GM23338 (cell line): ENCODE measurements at regions not wholly inside any gene's neighbourhood (a gene's known extent, or its start where the extent isn't known, plus 50 kb on each side); places are given as distances from the start of the nearest gene placed in this dataset.

Source experiments
- ATAC-seq: fragments of 200-7000 bp; cut with Tn5 transposase; 3 replicates; pipeline ENCODE4 v1.9.1; 2020
- DNase-seq: peaks from one replicate; pipeline ENCODE4 v3.0.0-alpha.2; 2015; ENCODE audit warnings: low spot score
- H2AFZ ChIP-seq: fragments of 200-600 bp; sonication (generic); 2 replicates; pipeline ENCODE4 v1.8.0; 2016; ENCODE audit warnings: antibody characterized with exemption, mild to moderate bottlenecking, moderate library complexity
- H3F3A ChIP-seq: fragments of 200-600 bp; sonication (generic); replicated peaks from 2 replicates; pipeline ENCODE4 v1.8.0; 2017; ENCODE audit warnings: antibody characterized with exemption, mixed run types, low read depth
- H3K27ac ChIP-seq: fragments of 200-600 bp; sonication (generic); 2 replicates; pipeline ENCODE4 v1.6.1; 2016; ENCODE audit warnings: low read depth
- H3K27me3 ChIP-seq: fragments of 200-600 bp; sonication (generic); 2 replicates; pipeline ENCODE4 v1.8.0; 2016; ENCODE audit warnings: mild to moderate bottlenecking, mixed run types, moderate library complexity; ENCODE audit not compliant: insufficient read depth
- H3K36me3 ChIP-seq: fragments of 200-600 bp; sonication (generic); 2 replicates; pipeline ENCODE4 v1.8.0; 2016; ENCODE audit warnings: mild to moderate bottlenecking; ENCODE audit not compliant: insufficient read depth
- H3K4me1 ChIP-seq: fragments of 200-600 bp; sonication (generic); 2 replicates; pipeline ENCODE4 v1.8.0; 2016; ENCODE audit warnings: mild to moderate bottlenecking, moderate library complexity; ENCODE audit not compliant: insufficient read depth
- H3K4me2 ChIP-seq: fragments of 200-600 bp; sonication (generic); 2 replicates; pipeline ENCODE4 v1.7.1; 2017; ENCODE audit warnings: mixed run types
- H3K4me3 ChIP-seq: fragments of 200-600 bp; sonication (generic); 2 replicates; pipeline ENCODE4 v1.6.1; 2016; ENCODE audit warnings: mixed run types
- H3K79me2 ChIP-seq: fragments of 200-600 bp; sonication (generic); replicated peaks from 2 replicates; pipeline ENCODE4 v1.8.0; 2017; ENCODE audit warnings: mild to moderate bottlenecking; ENCODE audit not compliant: insufficient read depth
- H3K9me2 ChIP-seq: fragments of 200-600 bp; sonication (generic); 2 replicates; pipeline ENCODE4 v1.8.0; 2017; ENCODE audit not compliant: insufficient read depth
- H4K20me1 ChIP-seq: fragments of 200-600 bp; sonication (generic); replicated peaks from 2 replicates; pipeline ENCODE4 v1.8.0; 2017; ENCODE audit warnings: mild to moderate bottlenecking; ENCODE audit not compliant: insufficient read depth
- H3K27ac Mint-ChIP-seq: 2 replicates; pipeline ENCODE4 v1.8.0; 2020; ENCODE audit warnings: inconsistent platforms, mild to moderate bottlenecking, moderate library complexity, mixed read lengths
- H3K27me3 Mint-ChIP-seq: 3 replicates; pipeline ENCODE4 v1.8.0; 2022; ENCODE audit warnings: low read depth, mild to moderate bottlenecking, moderate library complexity, mixed read lengths, inconsistent platforms; ENCODE audit not compliant: insufficient read depth, poor library complexity
- H3K36me3 Mint-ChIP-seq: 3 replicates; pipeline ENCODE4 v1.8.0; 2021; ENCODE audit warnings: low read depth, mild to moderate bottlenecking, inconsistent platforms, moderate library complexity, mixed read lengths
- H3K4me1 Mint-ChIP-seq: 3 replicates; pipeline ENCODE4 v1.8.0; 2020; ENCODE audit warnings: mild to moderate bottlenecking, inconsistent platforms, mixed read lengths
- H3K4me3 Mint-ChIP-seq: 3 replicates; pipeline ENCODE4 v1.8.0; 2021; ENCODE audit warnings: moderate library complexity, mild to moderate bottlenecking, inconsistent platforms, mixed read lengths
- H3K9me3 Mint-ChIP-seq: 3 replicates; pipeline ENCODE4 v1.8.0; 2020; ENCODE audit warnings: moderate library complexity, mild to moderate bottlenecking, inconsistent platforms, mixed read lengths
- CREB1 ChIP-seq: fragments of 250-450 bp; sonication (Bioruptor Pico); IDR thresholded peaks from 2 replicates; pipeline ENCODE4 v1.5.0; 2020; ENCODE audit warnings: low read depth, mild to moderate bottlenecking, moderate library complexity
- EZH2 ChIP-seq: fragments of 200-600 bp; sonication (generic); IDR thresholded peaks from one replicate; pipeline ENCODE4 v1.8.0; 2017; ENCODE audit warnings: antibody characterized with exemption, mild to moderate bottlenecking, low read depth; ENCODE audit not compliant: unreplicated experiment
- EZH2phosphoT487 ChIP-seq: fragments of 200-600 bp; sonication (generic); IDR thresholded peaks from one replicate; pipeline ENCODE4 v1.8.1; 2018; ENCODE audit warnings: antibody characterized with exemption; ENCODE audit not compliant: unreplicated experiment
- JUNB ChIP-seq: IDR thresholded peaks from one replicate; pipeline ENCODE4 v1.6.1; 2016; ENCODE audit warnings: antibody characterized with exemption; ENCODE audit not compliant: unreplicated experiment
- NANOG ChIP-seq: IDR thresholded peaks from 2 replicates; pipeline ENCODE4 v1.6.1; 2016; ENCODE audit warnings: antibody characterized with exemption, borderline replicate concordance
- POLR2AphosphoS5 ChIP-seq: IDR thresholded peaks from 2 replicates; pipeline ENCODE4 v1.6.1; 2016; ENCODE audit warnings: antibody characterized with exemption, low read depth
- STAT1 ChIP-seq: IDR thresholded peaks from one replicate; pipeline ENCODE4 v1.6.1; 2016; ENCODE audit warnings: antibody characterized with exemption; ENCODE audit not compliant: unreplicated experiment
- ZNF114 ChIP-seq: fragments of 250-450 bp; sonication (Bioruptor Pico); IDR thresholded peaks from 2 replicates; pipeline ENCODE4 v1.5.0; 2020; ENCODE audit warnings: mild to moderate bottlenecking, moderate library complexity
- ZNF331 ChIP-seq: fragments of 250-450 bp; sonication (Bioruptor Pico); IDR thresholded peaks from 2 replicates; pipeline ENCODE4 v1.5.0; 2020; ENCODE audit warnings: low read depth, mild to moderate bottlenecking, moderate library complexity
- ZNF462 ChIP-seq: fragments of 250-450 bp; sonication (Bioruptor Pico); IDR thresholded peaks from 2 replicates; pipeline ENCODE4 v1.5.0; 2020; ENCODE audit warnings: mild to moderate bottlenecking, moderate library complexity
- TF ChIP-seq, protein P1 (sequence below), 2 experiments: fragments of 200-600 bp in 1 of 2; sonication (generic) in 1 of 2; conservative IDR thresholded peaks; 2 replicates each; pipeline versions ENCODE4 v1.5.1 to v1.6.1; 2016 to 2017; ENCODE audit warnings: antibody characterized with exemption in 2 of 2, low read depth in 2 of 2, mild to moderate bottlenecking in 2 of 2, moderate library complexity in 1 of 2
- TF ChIP-seq, protein P2 (sequence below): IDR thresholded peaks from 2 replicates; pipeline ENCODE4 v1.6.1; 2016; ENCODE audit warnings: antibody characterized with exemption
- TF ChIP-seq, protein P3 (sequence below): IDR thresholded peaks from one replicate; pipeline ENCODE4 v1.6.1; 2018; ENCODE audit warnings: antibody characterized with exemption; ENCODE audit not compliant: unreplicated experiment

- no peaks in the 10 kb centered on the region for H3K79me2 ChIP-seq
- Mint-ChIP-seq H3K4me1 (peaks cover 5% of the 10 kb centered on the region; the same call in 1 of the 3 replicates), H3K36me3 (no peaks in the 10 kb centered on the region), H3K9me3 (no peaks in the 10 kb centered on the region), H3K4me3 (no peak overlapping the region), H3K27me3 (no peaks in the 10 kb centered on the region), H3K27ac (no peak overlapping the region)
- H3F3A ChIP-seq = no peaks in the 10 kb centered on the region
- DNase-seq (no peak), ATAC-seq (no peak)
- no peaks in the 10 kb centered on the region for H3K36me3 ChIP-seq
- H3K4me2 ChIP-seq = no peak overlapping the region
- H3K9me2 ChIP-seq = no peaks in the 10 kb centered on the region
- no peaks in the 10 kb centered on the region for H4K20me1 ChIP-seq
- no peak for TF ChIP-seq POLR2AphosphoS5
- no peak for TF ChIP-seq ZNF462 (CRISPR knock-in tag)
- TF ChIP-seq ZNF114 = no peak
- TF ChIP-seq STAT1 = no peak
- TF ChIP-seq NANOG = no peak
- TF ChIP-seq, protein P1, sequence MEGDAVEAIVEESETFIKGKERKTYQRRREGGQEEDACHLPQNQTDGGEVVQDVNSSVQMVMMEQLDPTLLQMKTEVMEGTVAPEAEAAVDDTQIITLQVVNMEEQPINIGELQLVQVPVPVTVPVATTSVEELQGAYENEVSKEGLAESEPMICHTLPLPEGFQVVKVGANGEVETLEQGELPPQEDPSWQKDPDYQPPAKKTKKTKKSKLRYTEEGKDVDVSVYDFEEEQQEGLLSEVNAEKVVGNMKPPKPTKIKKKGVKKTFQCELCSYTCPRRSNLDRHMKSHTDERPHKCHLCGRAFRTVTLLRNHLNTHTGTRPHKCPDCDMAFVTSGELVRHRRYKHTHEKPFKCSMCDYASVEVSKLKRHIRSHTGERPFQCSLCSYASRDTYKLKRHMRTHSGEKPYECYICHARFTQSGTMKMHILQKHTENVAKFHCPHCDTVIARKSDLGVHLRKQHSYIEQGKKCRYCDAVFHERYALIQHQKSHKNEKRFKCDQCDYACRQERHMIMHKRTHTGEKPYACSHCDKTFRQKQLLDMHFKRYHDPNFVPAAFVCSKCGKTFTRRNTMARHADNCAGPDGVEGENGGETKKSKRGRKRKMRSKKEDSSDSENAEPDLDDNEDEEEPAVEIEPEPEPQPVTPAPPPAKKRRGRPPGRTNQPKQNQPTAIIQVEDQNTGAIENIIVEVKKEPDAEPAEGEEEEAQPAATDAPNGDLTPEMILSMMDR (conservative IDR thresholded peaks at IDR 0.05; ENCODE audit: low read depth in 2 of 2) = no peak
- TF ChIP-seq, protein P2, sequence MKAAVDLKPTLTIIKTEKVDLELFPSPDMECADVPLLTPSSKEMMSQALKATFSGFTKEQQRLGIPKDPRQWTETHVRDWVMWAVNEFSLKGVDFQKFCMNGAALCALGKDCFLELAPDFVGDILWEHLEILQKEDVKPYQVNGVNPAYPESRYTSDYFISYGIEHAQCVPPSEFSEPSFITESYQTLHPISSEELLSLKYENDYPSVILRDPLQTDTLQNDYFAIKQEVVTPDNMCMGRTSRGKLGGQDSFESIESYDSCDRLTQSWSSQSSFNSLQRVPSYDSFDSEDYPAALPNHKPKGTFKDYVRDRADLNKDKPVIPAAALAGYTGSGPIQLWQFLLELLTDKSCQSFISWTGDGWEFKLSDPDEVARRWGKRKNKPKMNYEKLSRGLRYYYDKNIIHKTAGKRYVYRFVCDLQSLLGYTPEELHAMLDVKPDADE = no peak
- TF ChIP-seq, protein P3, sequence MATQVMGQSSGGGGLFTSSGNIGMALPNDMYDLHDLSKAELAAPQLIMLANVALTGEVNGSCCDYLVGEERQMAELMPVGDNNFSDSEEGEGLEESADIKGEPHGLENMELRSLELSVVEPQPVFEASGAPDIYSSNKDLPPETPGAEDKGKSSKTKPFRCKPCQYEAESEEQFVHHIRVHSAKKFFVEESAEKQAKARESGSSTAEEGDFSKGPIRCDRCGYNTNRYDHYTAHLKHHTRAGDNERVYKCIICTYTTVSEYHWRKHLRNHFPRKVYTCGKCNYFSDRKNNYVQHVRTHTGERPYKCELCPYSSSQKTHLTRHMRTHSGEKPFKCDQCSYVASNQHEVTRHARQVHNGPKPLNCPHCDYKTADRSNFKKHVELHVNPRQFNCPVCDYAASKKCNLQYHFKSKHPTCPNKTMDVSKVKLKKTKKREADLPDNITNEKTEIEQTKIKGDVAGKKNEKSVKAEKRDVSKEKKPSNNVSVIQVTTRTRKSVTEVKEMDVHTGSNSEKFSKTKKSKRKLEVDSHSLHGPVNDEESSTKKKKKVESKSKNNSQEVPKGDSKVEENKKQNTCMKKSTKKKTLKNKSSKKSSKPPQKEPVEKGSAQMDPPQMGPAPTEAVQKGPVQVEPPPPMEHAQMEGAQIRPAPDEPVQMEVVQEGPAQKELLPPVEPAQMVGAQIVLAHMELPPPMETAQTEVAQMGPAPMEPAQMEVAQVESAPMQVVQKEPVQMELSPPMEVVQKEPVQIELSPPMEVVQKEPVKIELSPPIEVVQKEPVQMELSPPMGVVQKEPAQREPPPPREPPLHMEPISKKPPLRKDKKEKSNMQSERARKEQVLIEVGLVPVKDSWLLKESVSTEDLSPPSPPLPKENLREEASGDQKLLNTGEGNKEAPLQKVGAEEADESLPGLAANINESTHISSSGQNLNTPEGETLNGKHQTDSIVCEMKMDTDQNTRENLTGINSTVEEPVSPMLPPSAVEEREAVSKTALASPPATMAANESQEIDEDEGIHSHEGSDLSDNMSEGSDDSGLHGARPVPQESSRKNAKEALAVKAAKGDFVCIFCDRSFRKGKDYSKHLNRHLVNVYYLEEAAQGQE = no peak
- TF ChIP-seq ZNF331 (CRISPR knock-in tag) = no peak
- TF ChIP-seq EZH2phosphoT487 = no peak
- no peak for TF ChIP-seq JUNB
- TF ChIP-seq EZH2 = no peak
- no peak for TF ChIP-seq CREB1 (CRISPR knock-in tag)
- H3K27me3 ChIP-seq = peaks cover 37% of the 10 kb centered on the region
- H3K4me1 ChIP-seq = no peaks in the 10 kb centered on the region
- no peak overlapping the region for H3K27ac ChIP-seq
- H3K4me3 ChIP-seq = no peak overlapping the region
- H2AFZ ChIP-seq = no peak overlapping the region
Measured at GRCh38 chr15:47876986-47877385, 159.7 kb downstream of the SEMA6D start.
